22Rv1 (cell line): ENCODE measurements at regions not wholly inside any gene's neighbourhood (a gene's known extent, or its start where the extent isn't known, plus 50 kb on each side); places are given as distances from the start of the nearest gene placed in this dataset.

Source experiments
- H3K27ac ChIP-seq: fragments of 450-650 bp; 2 replicates; pipeline ENCODE4 v1.5.1; 2017
- CTCF ChIP-seq: fragments of 450-650 bp; IDR thresholded peaks from 2 replicates; pipeline ENCODE4 v1.5.1; 2017; ENCODE audit warnings: mild to moderate bottlenecking
- ZFX ChIP-seq: fragments of 450-650 bp; IDR thresholded peaks from 2 replicates; pipeline ENCODE4 v1.6.1; 2017; ENCODE audit warnings: antibody characterized with exemption, borderline replicate concordance

GRCh38 chr4:176009254-176009653 lies 56.4 kb upstream of the WDR17 start:
- no peak overlapping the region for H3K27ac ChIP-seq
- TF ChIP-seq CTCF (no peak), ZFX (no peak)

GRCh38 chr4:176011529-176011928 lies 54.1 kb upstream of the WDR17 start:
- TF ChIP-seq CTCF (no peak), ZFX (no peak)
- no peak overlapping the region for H3K27ac ChIP-seq

- TF ChIP-seq CTCF (no peak), ZFX (no peak)
- no peak overlapping the region for H3K27ac ChIP-seq
Measured at GRCh38 chr4:176013476-176014247, 52.0 kb upstream of the WDR17 start.

- H3K27ac ChIP-seq, result no peak overlapping the region
- TF ChIP-seq ZFX, result no peak
- no peak for TF ChIP-seq CTCF
Measured at GRCh38 chr4:176014583-176015108, 51.0 kb upstream of the WDR17 start.
